Kidney epithelial cell (primary cell): ENCODE measurements at regions not wholly inside any gene's neighbourhood (a gene's known extent, or its start where the extent isn't known, plus 50 kb on each side); places are given as distances from the start of the nearest gene placed in this dataset.

ENCODE experiments used
- DNase-seq: peaks from one replicate; pipeline ENCODE4 v3.0.0-alpha.2; 2010; ENCODE audit warnings: low read depth
- H3K27me3 ChIP-seq: 2 replicates; pipeline ENCODE4 v1.6.0; 2011; ENCODE audit warnings: low read length; ENCODE audit not compliant: control insufficient read depth, insufficient read depth
- H3K36me3 ChIP-seq: 2 replicates; pipeline ENCODE4 v1.5.1; 2011; ENCODE audit warnings: low read length; ENCODE audit not compliant: control insufficient read depth, insufficient read depth
- H3K4me3 ChIP-seq: 2 replicates; pipeline ENCODE4 v1.5.1; 2011; ENCODE audit warnings: low read depth, mild to moderate bottlenecking, control low read depth, low read length
- CTCF ChIP-seq: IDR thresholded peaks from 2 replicates; pipeline ENCODE4 v1.5.1; 2011; ENCODE audit warnings: mild to moderate bottlenecking, moderate library complexity, low read length, control low read depth, inconsistent platforms; ENCODE audit not compliant: insufficient read depth, poor library complexity, severe bottlenecking

DNA sequence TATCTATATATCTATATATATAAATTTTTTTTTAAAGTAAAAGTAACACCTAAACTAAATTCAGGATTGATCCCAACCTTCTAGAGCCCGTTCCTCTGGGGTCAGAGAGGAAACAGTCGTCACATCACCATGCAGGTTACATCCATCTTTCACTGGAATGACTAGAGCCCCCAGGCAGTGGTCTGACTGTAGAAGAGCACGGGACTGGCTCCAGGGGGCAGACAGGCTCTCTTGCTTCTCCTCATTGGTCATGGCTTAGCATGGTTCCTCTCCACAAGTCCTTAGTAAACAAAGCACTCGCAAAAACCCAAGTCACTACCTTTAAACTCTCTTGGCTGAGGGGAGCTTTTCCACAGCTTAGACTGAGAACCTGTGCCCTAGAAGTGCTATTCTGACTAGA, 110.5 kb downstream of the NR2F2 start:
- H3K36me3 ChIP-seq = no peaks in the 10 kb centered on the region
- no peaks in the 10 kb centered on the region for H3K27me3 ChIP-seq
- no peak overlapping the region for H3K4me3 ChIP-seq
- DNase-seq = no peak
- TF ChIP-seq CTCF = no peak

- DNase-seq = no peak
- Histone ChIP-seq H3K4me3 (no peak overlapping the region), H3K36me3 (no peaks in the 10 kb centered on the region), H3K27me3 (no peaks in the 10 kb centered on the region)
- TF ChIP-seq CTCF = no peak
Observed at GRCh38 chr15:96442076-96442475, 111.6 kb downstream of the NR2F2 start.

- DNase-seq = no peak
- H3K27me3 ChIP-seq = no peaks in the 10 kb centered on the region
- H3K4me3 ChIP-seq = no peak overlapping the region
- TF ChIP-seq CTCF = no peak
- no peaks in the 10 kb centered on the region for H3K36me3 ChIP-seq
Observed at GRCh38 chr15:96444865-96445264, 114.4 kb downstream of the NR2F2 start.

DNA sequence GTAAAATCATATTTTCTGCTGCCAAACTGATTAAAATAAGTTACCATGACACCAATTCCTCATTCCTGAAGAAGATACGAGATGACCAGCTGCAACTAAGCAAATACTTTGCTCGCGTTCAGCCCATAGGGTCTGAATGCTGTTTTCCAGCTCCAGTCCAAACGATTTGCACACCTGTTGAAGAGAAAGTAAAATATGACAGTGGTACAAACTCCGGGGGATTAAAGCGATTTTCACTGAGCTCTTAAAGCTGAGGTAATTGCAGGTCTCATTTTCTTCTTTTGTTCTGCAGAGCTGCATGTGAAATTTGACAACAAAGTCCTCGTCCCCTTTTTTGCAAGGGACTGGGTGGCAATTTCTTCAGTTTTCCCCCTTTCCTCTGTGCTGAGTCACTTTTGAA, 118.4 kb downstream of the NR2F2 start:
- Histone ChIP-seq H3K36me3 (no peaks in the 10 kb centered on the region), H3K27me3 (no peaks in the 10 kb centered on the region)
- no peak for TF ChIP-seq CTCF

DNA sequence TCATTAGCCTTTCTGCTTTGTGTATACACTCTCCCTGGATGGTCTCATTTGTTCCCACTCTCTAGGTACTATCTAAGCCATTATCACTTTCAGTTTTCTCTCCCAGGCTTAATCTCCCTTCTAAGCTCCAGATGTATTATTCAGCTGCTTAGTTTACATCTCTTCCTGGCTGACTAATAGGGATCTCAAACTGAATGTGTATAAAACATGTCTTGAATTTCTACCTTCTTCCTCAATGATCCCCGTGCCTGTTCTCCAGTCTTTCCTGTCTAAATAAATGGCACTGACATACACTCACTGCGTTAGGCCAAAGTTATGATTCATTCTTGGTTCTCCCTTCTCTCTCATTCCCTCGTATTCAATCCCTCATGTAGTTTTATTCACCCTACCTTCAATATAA, 127.3 kb downstream of the NR2F2 start:
- H3K27me3 ChIP-seq = no peaks in the 10 kb centered on the region
- no peak for TF ChIP-seq CTCF
- no peaks in the 10 kb centered on the region for H3K36me3 ChIP-seq
- no peak for DNase-seq
- H3K4me3 ChIP-seq = no peak overlapping the region

More for the DNA sequence above, 118.4 kb downstream of the NR2F2 start:
- no peak for DNase-seq
- no peak overlapping the region for H3K4me3 ChIP-seq

DNA sequence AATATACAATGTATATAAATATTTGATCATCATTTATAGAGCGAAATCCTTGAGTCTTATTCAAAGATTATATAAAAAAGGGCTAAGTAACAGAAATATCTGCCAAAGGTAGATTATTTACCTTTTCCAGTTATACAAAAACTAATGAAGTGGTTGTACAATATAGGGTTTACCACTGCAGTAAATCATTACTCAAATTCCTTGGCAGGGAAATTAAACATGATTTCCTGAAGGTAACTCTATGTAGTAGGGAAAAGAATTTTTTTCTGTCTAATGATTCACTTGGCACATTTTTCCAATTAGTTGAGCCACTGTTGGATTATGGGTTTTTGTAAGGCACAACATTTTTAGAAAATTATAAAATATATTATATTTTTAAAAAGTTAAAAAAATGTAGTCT, 129.6 kb downstream of the NR2F2 start:
- Histone ChIP-seq H3K4me3 (no peak overlapping the region), H3K27me3 (no peaks in the 10 kb centered on the region), H3K36me3 (no peaks in the 10 kb centered on the region)
- peak; percentile 32 for DNase-seq
- TF ChIP-seq CTCF = no peak
